ENCODE measurements at regions not wholly inside any gene's neighbourhood (a gene's known extent, or its start where the extent isn't known, plus 50 kb on each side); places are given as distances from the start of the nearest gene placed in this dataset.
A peak's percentile ranks its signal among the peaks of the same experiment; 100 is the strongest.

- Histone ChIP-seq H3K27ac (no peak overlapping the region), H3K9me2 (ENCODE audit: insufficient read depth) (no peaks in the 10 kb centered on the region), H3F3A (ENCODE audit: insufficient read depth) (peaks cover 4% of the 10 kb centered on the region; the same call in 1 of the 2 replicates), H4K20me1 (ENCODE audit: insufficient read depth) (no peaks in the 10 kb centered on the region), H3K9ac (no peak overlapping the region), H3K9me3 (ENCODE audit: low read depth) (no peaks in the 10 kb centered on the region), H3K36me3 (ENCODE audit: low read depth) (no peaks in the 10 kb centered on the region), H3K79me2 (ENCODE audit: insufficient read depth) (no peaks in the 10 kb centered on the region), H3K27me3 (replicated peaks; ENCODE audit: insufficient read depth) (0 out of 2 replicates have a peak, but pooled peaks cover 6% of the 10 kb centered on the region), H3K4me2 (ENCODE audit: unreplicated experiment) (no peak overlapping the region), H3K4me3 (no peak overlapping the region), H3K4me1 (ENCODE audit: insufficient read depth) (peaks cover 9% of the 10 kb centered on the region), H2AFZ (no peak overlapping the region)
- peak; percentile 97 for DNase-seq
- in situ Hi-C loops (cut with MboI) = no loop called here
- 1 to 8% methylated on average over 3 of the region's 3 CpGs for WGBS, 2 experiments (ENCODE audit: low coverage in 1 of 2, low lambda C conversion rate in 2 of 2, missing lambda C conversion rate in 2 of 2)
- TF ChIP-seq EZH2phosphoT487 (IDR thresholded peaks at IDR 0.05; ENCODE audit: insufficient read depth, low read depth) (no peak), EZH2 (IDR thresholded peaks at IDR 0.05; ENCODE audit: insufficient read depth, poor library complexity, severe bottlenecking) (no peak)
These were observed 53.0 kb upstream of the DAPP1 start for GRCh38 chr4:99763635-99764101.

- no peaks in the 10 kb centered on the region for H3K79me2 ChIP-seq (ENCODE audit: insufficient read depth)
- H3K4me1 ChIP-seq (ENCODE audit: insufficient read depth) = peaks cover 9% of the 10 kb centered on the region
- H3K9me3 ChIP-seq (ENCODE audit: low read depth) = no peaks in the 10 kb centered on the region
- no peak for DNase-seq
- H3K27me3 ChIP-seq (replicated peaks; ENCODE audit: insufficient read depth) = 0 out of 2 replicates have a peak, but pooled peaks cover 6% of the 10 kb centered on the region
- WGBS, 2 experiments (ENCODE audit: low coverage in 1 of 2, low lambda C conversion rate in 2 of 2, missing lambda C conversion rate in 2 of 2) = 65% methylated on average over 3 of the region's 3 CpGs
- no peaks in the 10 kb centered on the region for H3K36me3 ChIP-seq (ENCODE audit: low read depth)
- no peak overlapping the region for H2AFZ ChIP-seq
- H3K9me2 ChIP-seq (ENCODE audit: insufficient read depth) = no peaks in the 10 kb centered on the region
- no peak overlapping the region for H3K9ac ChIP-seq
- H3K4me2 ChIP-seq (ENCODE audit: unreplicated experiment) = no peak overlapping the region
- H3K27ac ChIP-seq = no peak overlapping the region
- no peaks in the 10 kb centered on the region for H4K20me1 ChIP-seq (ENCODE audit: insufficient read depth)
- in situ Hi-C loops (cut with MboI) = no loop called here
- H3K4me3 ChIP-seq = no peak overlapping the region
- H3F3A ChIP-seq (ENCODE audit: insufficient read depth) = peaks cover 4% of the 10 kb centered on the region; the same call in 1 of the 2 replicates
- TF ChIP-seq EZH2 (IDR thresholded peaks at IDR 0.05; ENCODE audit: insufficient read depth, poor library complexity, severe bottlenecking) (no peak), EZH2phosphoT487 (IDR thresholded peaks at IDR 0.05; ENCODE audit: insufficient read depth, low read depth) (no peak)
These were observed 53.9 kb upstream of the DAPP1 start for GRCh38 chr4:99762728-99763127.

- H3K27me3 ChIP-seq (replicated peaks; ENCODE audit: insufficient read depth) = 0 out of 2 replicates have a peak, but pooled peaks cover 6% of the 10 kb centered on the region
- no peaks in the 10 kb centered on the region for H3K9me3 ChIP-seq (ENCODE audit: low read depth)
- no peak overlapping the region for H2AFZ ChIP-seq
- in situ Hi-C loops (cut with MboI) = no loop called here
- no peak overlapping the region for H3K4me3 ChIP-seq
- WGBS, 2 experiments (ENCODE audit: low coverage in 1 of 2, low lambda C conversion rate in 2 of 2, missing lambda C conversion rate in 2 of 2) = 28 to 42% methylated on average over 1 of the region's 1 CpG
- H3K9ac ChIP-seq = no peak overlapping the region
- no peaks in the 10 kb centered on the region for H3K79me2 ChIP-seq (ENCODE audit: insufficient read depth)
- H4K20me1 ChIP-seq (ENCODE audit: insufficient read depth) = no peaks in the 10 kb centered on the region
- no peak for DNase-seq
- no peak overlapping the region for H3K4me2 ChIP-seq (ENCODE audit: unreplicated experiment)
- no peaks in the 10 kb centered on the region for H3K36me3 ChIP-seq (ENCODE audit: low read depth)
- TF ChIP-seq EZH2 (IDR thresholded peaks at IDR 0.05; ENCODE audit: insufficient read depth, poor library complexity, severe bottlenecking) = no peak
- no peak for TF ChIP-seq EZH2phosphoT487 (IDR thresholded peaks at IDR 0.05; ENCODE audit: insufficient read depth, low read depth)
- H3K9me2 ChIP-seq (ENCODE audit: insufficient read depth) = no peaks in the 10 kb centered on the region
- no peak overlapping the region for H3K27ac ChIP-seq
- peaks cover 4% of the 10 kb centered on the region; the same call in 1 of the 2 replicates for H3F3A ChIP-seq (ENCODE audit: insufficient read depth)
- H3K4me1 ChIP-seq (ENCODE audit: insufficient read depth) = peaks cover 13% of the 10 kb centered on the region
These were observed 56.6 kb upstream of the DAPP1 start for GRCh38 chr4:99759988-99760387.

GRCh38 chr4:99759346-99759984, 57.2 kb upstream of the DAPP1 start:
- Histone ChIP-seq H3K9me3 (ENCODE audit: low read depth) (no peaks in the 10 kb centered on the region), H3K4me1 (ENCODE audit: insufficient read depth) (peaks cover 13% of the 10 kb centered on the region), H3K4me3 (no peak overlapping the region), H2AFZ (no peak overlapping the region), H3K36me3 (ENCODE audit: low read depth) (no peaks in the 10 kb centered on the region), H4K20me1 (ENCODE audit: insufficient read depth) (no peaks in the 10 kb centered on the region), H3K4me2 (ENCODE audit: unreplicated experiment) (no peak overlapping the region), H3K79me2 (ENCODE audit: insufficient read depth) (no peaks in the 10 kb centered on the region), H3K27ac (no peak overlapping the region), H3K27me3 (replicated peaks; ENCODE audit: insufficient read depth) (0 out of 2 replicates have a peak, but pooled peaks cover 6% of the 10 kb centered on the region), H3K9ac (no peak overlapping the region), H3K9me2 (ENCODE audit: insufficient read depth) (no peaks in the 10 kb centered on the region), H3F3A (ENCODE audit: insufficient read depth) (peaks cover 4% of the 10 kb centered on the region; the same call in 1 of the 2 replicates)
- DNase-seq = no peak
- no peak for TF ChIP-seq EZH2phosphoT487 (IDR thresholded peaks at IDR 0.05; ENCODE audit: insufficient read depth, low read depth)
- TF ChIP-seq EZH2 (IDR thresholded peaks at IDR 0.05; ENCODE audit: insufficient read depth, poor library complexity, severe bottlenecking) = no peak
- in situ Hi-C loops (cut with MboI) = no loop called here
- WGBS, 2 experiments (ENCODE audit: low coverage in 1 of 2, low lambda C conversion rate in 2 of 2, missing lambda C conversion rate in 2 of 2) = 12 to 16% methylated on average over 5 of the region's 5 CpGs
